Ishikawa (cell line): ENCODE measurements at regions not wholly inside any gene's neighbourhood (a gene's known extent, or its start where the extent isn't known, plus 50 kb on each side); places are given as distances from the start of the nearest gene placed in this dataset.

Source experiments
- CEBPB ChIP-seq: IDR thresholded peaks from 2 replicates; pipeline ENCODE4 v1.6.1; 2012
- CREB1 ChIP-seq: IDR thresholded peaks from 2 replicates; pipeline ENCODE4 v1.6.1; 2012; ENCODE audit warnings: low read depth
- EGR1 ChIP-seq: IDR thresholded peaks from 2 replicates; pipeline ENCODE4 v1.6.1; 2012
- EP300 ChIP-seq: IDR thresholded peaks from 2 replicates; pipeline ENCODE4 v1.6.1; 2012; ENCODE audit warnings: borderline replicate concordance
- FOXM1 ChIP-seq: IDR thresholded peaks from 2 replicates; pipeline ENCODE4 v1.6.1; 2012; ENCODE audit warnings: low read depth, borderline replicate concordance
- MAX ChIP-seq: IDR thresholded peaks from 2 replicates; pipeline ENCODE4 v1.6.1; 2012
- NFIC ChIP-seq: IDR thresholded peaks from 2 replicates; pipeline ENCODE4 v1.6.1; 2012
- RAD21 ChIP-seq: IDR thresholded peaks from 2 replicates; pipeline ENCODE4 v1.6.1; 2012; ENCODE audit warnings: low read depth
- REST ChIP-seq: IDR thresholded peaks from 2 replicates; pipeline ENCODE4 v1.6.1; 2012; ENCODE audit warnings: low read depth, mild to moderate bottlenecking
- TAF1 ChIP-seq: IDR thresholded peaks from 2 replicates; pipeline ENCODE4 v1.6.1; 2012; ENCODE audit warnings: low read depth, mild to moderate bottlenecking
- TCF12 ChIP-seq: IDR thresholded peaks from 2 replicates; pipeline ENCODE4 v1.6.1; 2012; ENCODE audit warnings: low read depth
- TEAD4 ChIP-seq: IDR thresholded peaks from 2 replicates; pipeline ENCODE4 v1.6.1; 2012
- USF1 ChIP-seq: IDR thresholded peaks from 2 replicates; pipeline ENCODE4 v1.6.1; 2012
- YY1 ChIP-seq: IDR thresholded peaks from 2 replicates; pipeline ENCODE4 v1.6.1; 2012; ENCODE audit warnings: low read depth
- ZBTB7A ChIP-seq: IDR thresholded peaks from 2 replicates; pipeline ENCODE4 v1.6.1; 2012; ENCODE audit warnings: low read depth

- no peak for TF ChIP-seq EP300
- no peak for TF ChIP-seq MAX
- no peak for TF ChIP-seq TCF12
- no peak for TF ChIP-seq USF1
- TF ChIP-seq TEAD4, result no peak
- no peak for TF ChIP-seq NFIC
- no peak for TF ChIP-seq EGR1
- TF ChIP-seq CREB1, result no peak
- no peak for TF ChIP-seq RAD21
- TF ChIP-seq TAF1, result no peak
- no peak for TF ChIP-seq FOXM1
- no peak for TF ChIP-seq YY1
Observed at GRCh38 chr16:49036126-49036525, 245.5 kb downstream of the CBLN1 start.

- TF ChIP-seq EGR1 (no peak), RAD21 (no peak), USF1 (no peak)
Observed at GRCh38 chr16:49027420-49027819, 254.2 kb downstream of the CBLN1 start.

- no peak for TF ChIP-seq EP300
- no peak for TF ChIP-seq REST
- no peak for TF ChIP-seq NFIC
- no peak for TF ChIP-seq RAD21
Observed at GRCh38 chr16:49026566-49027181, 255.0 kb downstream of the CBLN1 start.

GRCh38 chr16:49024896-49025295, 256.7 kb downstream of the CBLN1 start:
- no peak for TF ChIP-seq REST
- no peak for TF ChIP-seq CREB1
- no peak for TF ChIP-seq CEBPB
- no peak for TF ChIP-seq EP300

- TF ChIP-seq CEBPB (no peak), CREB1 (no peak), TEAD4 (no peak), EP300 (no peak)
Observed at GRCh38 chr16:49024016-49024415, 257.6 kb downstream of the CBLN1 start.

- TF ChIP-seq MAX (no peak), USF1 (no peak), ZBTB7A (no peak), TAF1 (no peak), EGR1 (no peak), CEBPB (no peak), YY1 (no peak), NFIC (no peak), EP300 (no peak), REST (no peak), TEAD4 (no peak), TCF12 (no peak), CREB1 (no peak), RAD21 (no peak), FOXM1 (no peak)
Observed at GRCh38 chr16:49023050-49023449, 258.6 kb downstream of the CBLN1 start.
